ENCODE measurements at regions not wholly inside any gene's neighbourhood (a gene's known extent, or its start where the extent isn't known, plus 50 kb on each side); places are given as distances from the start of the nearest gene placed in this dataset.

- TF ChIP-seq CTBP1 (IDR thresholded peaks at IDR 0.05; ENCODE audit: borderline replicate concordance) (no peak), ELF4 (IDR thresholded peaks at IDR 0.05) (no peak), FOXA1 (IDR thresholded peaks at IDR 0.05) (no peak), LEF1 (IDR thresholded peaks at IDR 0.05; ENCODE audit: borderline replicate concordance) (no peak), ARNT (IDR thresholded peaks at IDR 0.05) (no peak), TARDBP (IDR thresholded peaks at IDR 0.05) (no peak), NFRKB (IDR thresholded peaks at IDR 0.05) (no peak), SUZ12 (IDR thresholded peaks at IDR 0.05) (no peak), BHLHE40 (IDR thresholded peaks at IDR 0.05; ENCODE audit: borderline replicate concordance) (no peak), SP1 (IDR thresholded peaks at IDR 0.05) (no peak), FOXM1 (IDR thresholded peaks at IDR 0.05; ENCODE audit: borderline replicate concordance) (no peak), FOXK2 (IDR thresholded peaks at IDR 0.05) (no peak)
Observed at GRCh38 chr9:134575901-134576176, 65.8 kb upstream of the COL5A1 start.
